Vagina (tissue), 2 donors: ENCODE measurements at regions not wholly inside any gene's neighbourhood (a gene's known extent, or its start where the extent isn't known, plus 50 kb on each side); places are given as distances from the start of the nearest gene placed in this dataset.

ENCODE experiments used
- DNase-seq, 2 donors: peaks; one replicate each; pipeline ENCODE4 v3.0.0-alpha.2; 2017; ENCODE audit errors: extremely low spot score in 2 of 2
- H3K27ac ChIP-seq: fragments of 200-600 bp; sonication (generic); one replicate; pipeline ENCODE4 v1.5.1; 2019
- H3K27me3 ChIP-seq: fragments of 200-600 bp; sonication (generic); one replicate; pipeline ENCODE4 v1.5.1; 2019
- H3K36me3 ChIP-seq, 2 donors: fragments of 200-600 bp; sonication (generic); one replicate each; pipeline ENCODE4 v1.5.1; 2017 to 2019
- H3K4me1 ChIP-seq: fragments of 200-600 bp; sonication (generic); one replicate; pipeline ENCODE4 v1.5.1; 2019
- H3K4me3 ChIP-seq, 2 donors: fragments of 200-600 bp; sonication (generic); 1 replicate in 1 of 2; 2 replicates in 1 of 2; pipeline ENCODE4 v1.5.1; 2016 to 2019
- H3K9me3 ChIP-seq: fragments of 200-600 bp; sonication (generic); one replicate; pipeline ENCODE4 v1.5.1; 2019
- POLR2A ChIP-seq, 2 donors: fragments of 450-650 bp; IDR thresholded peaks; one replicate each; pipeline ENCODE4 v1.6.1; 2017; ENCODE audit warnings: antibody characterized with exemption in 2 of 2, mild to moderate bottlenecking in 2 of 2, moderate library complexity in 2 of 2
- POLR2AphosphoS5 ChIP-seq, 2 donors: sonication (generic); formaldehyde crosslinking; IDR thresholded peaks; one replicate each; pipeline ENCODE4 v1.9.0; 2017; ENCODE audit warnings: antibody characterized with exemption in 2 of 2, mild to moderate bottlenecking in 2 of 2, low read depth in 1 of 2; ENCODE audit not compliant: insufficient read depth in 1 of 2
- intact Hi-C: fragments of 100-400 bp; cut with DNase I; formaldehyde crosslinking; loops from one replicate; pipeline ENCODE4 v1.15.1; 2023
- TF ChIP-seq, protein P1 (sequence below), 3 experiments: fragments of 450-650 bp in 2 of 3; fragments of 200-600 bp in 1 of 3; sonication (generic) in 1 of 3; IDR thresholded peaks; one replicate each; pipeline ENCODE4 v1.5.1; 2017 to 2019; ENCODE audit warnings: antibody characterized with exemption in 3 of 3, mild to moderate bottlenecking in 2 of 3, moderate library complexity in 2 of 3

DNA sequence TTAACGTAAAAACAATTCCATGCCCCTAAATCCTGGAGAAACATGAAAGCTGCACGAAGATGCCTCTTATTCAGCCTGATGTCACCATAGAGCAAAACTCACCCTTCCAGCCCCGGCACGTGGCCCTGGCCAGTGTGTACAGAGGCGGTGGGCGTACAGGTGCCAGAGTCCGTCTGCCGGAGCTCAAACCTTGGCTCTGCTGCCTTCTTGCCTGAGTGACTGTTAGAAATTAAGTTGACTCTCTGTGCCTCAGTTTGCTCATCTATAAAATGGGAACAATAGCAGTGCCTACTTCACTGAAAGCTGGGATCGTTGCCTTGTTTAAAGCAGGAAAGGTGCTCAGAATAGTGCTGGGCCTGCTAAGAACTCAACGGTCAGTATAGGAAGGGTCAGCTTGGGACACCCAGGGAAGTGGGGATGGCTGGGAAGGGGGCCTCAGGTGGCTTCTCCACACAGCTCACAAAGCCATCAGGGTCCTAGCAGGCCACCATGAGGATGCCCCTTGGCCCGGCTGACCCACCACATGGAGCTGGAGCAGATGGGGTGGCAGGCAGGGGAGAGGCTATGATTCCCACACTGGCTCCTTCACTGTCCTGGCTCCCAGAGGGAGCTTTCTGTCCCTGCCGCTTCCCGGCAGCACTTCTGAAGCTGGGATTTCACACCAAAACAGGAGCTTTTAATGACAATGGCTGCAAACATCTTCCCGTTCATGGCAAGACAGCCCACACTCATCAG is 237.2 kb downstream of the NPHP4 start:
- H3K4me1 ChIP-seq: no peaks in the 10 kb centered on the region
- no peaks in the 10 kb centered on the region for H3K27me3 ChIP-seq
- DNase-seq: no peak
- intact Hi-C loops: no loop called here
- H3K27ac ChIP-seq: no peak overlapping the region
- H3K36me3 ChIP-seq: no peaks in the 10 kb centered on the region
- no peaks in the 10 kb centered on the region for H3K9me3 ChIP-seq
- H3K4me3 ChIP-seq: no peak overlapping the region
- TF ChIP-seq, protein P1, sequence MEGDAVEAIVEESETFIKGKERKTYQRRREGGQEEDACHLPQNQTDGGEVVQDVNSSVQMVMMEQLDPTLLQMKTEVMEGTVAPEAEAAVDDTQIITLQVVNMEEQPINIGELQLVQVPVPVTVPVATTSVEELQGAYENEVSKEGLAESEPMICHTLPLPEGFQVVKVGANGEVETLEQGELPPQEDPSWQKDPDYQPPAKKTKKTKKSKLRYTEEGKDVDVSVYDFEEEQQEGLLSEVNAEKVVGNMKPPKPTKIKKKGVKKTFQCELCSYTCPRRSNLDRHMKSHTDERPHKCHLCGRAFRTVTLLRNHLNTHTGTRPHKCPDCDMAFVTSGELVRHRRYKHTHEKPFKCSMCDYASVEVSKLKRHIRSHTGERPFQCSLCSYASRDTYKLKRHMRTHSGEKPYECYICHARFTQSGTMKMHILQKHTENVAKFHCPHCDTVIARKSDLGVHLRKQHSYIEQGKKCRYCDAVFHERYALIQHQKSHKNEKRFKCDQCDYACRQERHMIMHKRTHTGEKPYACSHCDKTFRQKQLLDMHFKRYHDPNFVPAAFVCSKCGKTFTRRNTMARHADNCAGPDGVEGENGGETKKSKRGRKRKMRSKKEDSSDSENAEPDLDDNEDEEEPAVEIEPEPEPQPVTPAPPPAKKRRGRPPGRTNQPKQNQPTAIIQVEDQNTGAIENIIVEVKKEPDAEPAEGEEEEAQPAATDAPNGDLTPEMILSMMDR (IDR thresholded peaks at IDR 0.05): no peak
- no peak for TF ChIP-seq POLR2AphosphoS5 (IDR thresholded peaks at IDR 0.05; ENCODE audit: insufficient read depth in 1 of 2, low read depth in 1 of 2)
- no peak for TF ChIP-seq POLR2A (IDR thresholded peaks at IDR 0.05)

DNA sequence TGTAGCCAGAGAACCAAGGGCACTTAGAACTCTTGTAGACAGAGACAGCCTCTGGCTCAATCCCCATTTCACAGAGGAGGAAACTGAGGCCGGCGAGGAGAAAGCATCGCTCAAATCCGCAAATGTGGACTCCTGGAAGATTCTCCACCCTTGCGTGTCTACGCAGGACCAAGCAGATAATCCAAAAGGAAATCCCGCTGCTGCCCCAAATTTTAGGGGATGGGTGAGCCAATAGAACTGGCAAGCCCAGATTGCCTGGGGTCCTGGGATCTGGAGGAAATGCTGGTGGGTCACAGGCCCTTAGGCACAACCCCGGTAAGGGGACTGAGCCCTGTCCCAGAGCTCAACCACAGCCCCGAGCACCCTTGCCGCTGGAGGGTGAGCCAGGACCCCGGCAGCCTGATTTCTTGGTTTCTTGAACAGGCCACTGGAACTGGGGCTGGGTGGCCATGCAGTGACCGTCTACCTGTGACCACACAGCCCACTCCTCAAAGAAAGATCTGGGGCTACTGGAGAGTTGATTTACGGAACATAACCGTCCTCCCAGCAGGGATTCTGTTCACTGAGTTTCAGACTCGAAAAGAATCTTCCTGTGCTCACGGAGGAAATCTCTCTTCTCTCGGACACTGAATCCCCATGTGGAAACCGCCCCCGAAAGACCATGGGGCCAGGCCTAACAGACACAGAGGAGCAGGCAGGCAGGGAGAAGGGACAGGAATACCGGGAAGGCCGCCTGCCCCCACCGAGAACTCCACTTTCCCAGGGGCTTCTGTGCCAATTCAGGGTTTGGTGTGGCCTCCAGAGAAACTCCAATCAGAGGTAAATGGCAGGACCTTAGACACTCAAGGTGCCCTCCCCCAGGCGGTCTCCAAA is 238.4 kb downstream of the NPHP4 start:
- Histone ChIP-seq H3K27ac (no peak overlapping the region), H3K27me3 (no peaks in the 10 kb centered on the region), H3K36me3 (no peaks in the 10 kb centered on the region), H3K4me3 (no peak overlapping the region), H3K4me1 (no peaks in the 10 kb centered on the region), H3K9me3 (no peaks in the 10 kb centered on the region)
- intact Hi-C loops: no loop called here
- no peak for DNase-seq
- TF ChIP-seq POLR2A (IDR thresholded peaks at IDR 0.05): no peak
- TF ChIP-seq POLR2AphosphoS5 (IDR thresholded peaks at IDR 0.05; ENCODE audit: insufficient read depth in 1 of 2, low read depth in 1 of 2): no peak
- TF ChIP-seq, protein P1 (IDR thresholded peaks at IDR 0.05): no peak

DNA sequence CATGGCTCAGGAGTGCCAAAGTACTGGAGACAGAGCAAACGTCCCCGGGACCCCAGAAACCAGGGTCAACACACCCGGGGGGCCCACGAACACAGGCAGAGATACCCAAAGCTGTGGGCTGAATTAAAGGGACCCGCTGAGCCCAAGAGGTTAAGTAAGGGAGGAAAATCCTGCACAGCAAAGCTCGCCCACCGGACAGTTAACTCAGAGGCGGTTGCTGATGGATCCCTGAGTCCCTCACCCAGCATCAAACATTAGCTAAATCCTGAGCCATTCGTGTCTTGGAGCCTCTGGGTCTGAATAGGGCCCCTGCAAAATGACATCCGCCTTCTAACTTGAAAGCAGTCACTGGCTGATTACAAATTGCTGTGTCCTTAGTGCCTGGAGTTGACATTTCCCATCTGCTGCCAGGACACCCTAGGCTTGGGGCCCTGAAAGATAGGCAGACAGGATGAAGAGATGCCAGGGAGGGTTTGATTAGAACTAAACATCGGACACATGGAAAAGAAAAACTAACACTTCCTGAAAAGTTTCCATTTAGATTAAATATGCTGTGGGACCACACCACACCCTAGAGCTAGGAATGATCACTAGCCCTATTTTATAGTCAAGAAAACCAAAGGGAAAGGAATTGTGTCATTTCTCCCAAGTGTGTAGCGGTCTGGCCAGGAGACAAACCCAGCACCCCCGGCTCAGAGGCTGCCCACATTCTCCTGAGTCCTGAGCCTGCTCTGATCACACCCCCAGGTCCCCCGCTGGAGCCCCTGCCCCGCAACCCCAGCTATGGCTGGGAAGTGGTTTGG is 239.3 kb downstream of the NPHP4 start:
- intact Hi-C loops: no loop called here

DNA sequence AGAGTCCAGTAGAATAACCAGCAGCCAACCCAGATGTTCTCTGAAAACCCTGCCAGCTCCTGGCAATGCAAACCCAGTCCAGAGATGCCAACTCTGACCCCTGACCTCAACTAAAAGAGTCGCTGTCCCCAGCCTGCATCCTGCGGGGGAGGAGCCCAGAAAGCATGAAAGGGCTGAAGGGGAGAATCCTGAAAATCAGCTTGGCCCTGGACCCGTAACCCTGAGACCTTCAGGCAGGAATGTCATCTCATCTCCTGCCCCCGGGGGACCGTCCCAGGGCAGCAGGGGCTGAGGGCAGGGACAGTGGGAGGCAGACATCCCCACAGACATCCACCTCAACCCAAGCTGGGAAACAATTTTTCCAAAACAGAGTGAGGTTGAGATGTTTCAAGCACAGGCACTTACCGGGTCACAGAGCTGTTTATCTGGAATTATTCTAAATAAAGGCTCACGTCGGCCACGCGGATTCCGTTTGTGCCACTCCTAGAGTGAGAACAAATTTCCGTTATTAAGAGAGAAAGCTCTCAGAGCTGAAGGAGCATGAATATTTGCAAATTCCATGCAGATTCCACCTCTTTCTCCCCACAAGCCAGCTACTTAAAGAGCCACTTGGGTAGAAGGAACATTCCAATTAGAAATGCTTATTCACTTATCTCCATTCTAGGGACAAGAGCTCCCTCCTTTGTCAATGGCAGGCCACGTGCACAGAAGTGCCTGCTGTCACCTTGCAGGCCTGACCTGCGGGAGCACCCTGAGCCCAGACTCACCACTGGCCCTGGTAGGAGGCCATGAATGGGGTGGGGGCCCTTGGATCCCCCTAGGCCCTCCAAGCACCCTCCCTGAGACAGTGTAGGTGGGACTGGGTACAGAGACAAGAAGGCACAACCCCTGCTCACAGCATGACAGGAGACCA is 240.1 kb downstream of the NPHP4 start:
- no peak overlapping the region for H3K4me3 ChIP-seq
- TF ChIP-seq, protein P1 (IDR thresholded peaks at IDR 0.05): no peak
- no peak for TF ChIP-seq POLR2AphosphoS5 (IDR thresholded peaks at IDR 0.05; ENCODE audit: insufficient read depth in 1 of 2, low read depth in 1 of 2)
- TF ChIP-seq POLR2A (IDR thresholded peaks at IDR 0.05): no peak
- H3K9me3 ChIP-seq: no peaks in the 10 kb centered on the region
- no peaks in the 10 kb centered on the region for H3K36me3 ChIP-seq
- H3K27me3 ChIP-seq: no peaks in the 10 kb centered on the region
- H3K4me1 ChIP-seq: no peaks in the 10 kb centered on the region
- intact Hi-C loops: no loop called here
- H3K27ac ChIP-seq: no peak overlapping the region
- no peak for DNase-seq

More for the DNA sequence above, 239.3 kb downstream of the NPHP4 start:
- no peak for DNase-seq
- Histone ChIP-seq H3K4me1 (no peaks in the 10 kb centered on the region), H3K27ac (no peak overlapping the region), H3K27me3 (no peaks in the 10 kb centered on the region), H3K4me3 (no peak overlapping the region), H3K36me3 (no peaks in the 10 kb centered on the region), H3K9me3 (no peaks in the 10 kb centered on the region)
- TF ChIP-seq, protein P1 (IDR thresholded peaks at IDR 0.05): no peak
- no peak for TF ChIP-seq POLR2A (IDR thresholded peaks at IDR 0.05)
- TF ChIP-seq POLR2AphosphoS5 (IDR thresholded peaks at IDR 0.05; ENCODE audit: insufficient read depth in 1 of 2, low read depth in 1 of 2): no peak
